ENCODE measurements at regions not wholly inside any gene's neighbourhood (a gene's known extent, or its start where the extent isn't known, plus 50 kb on each side); places are given as distances from the start of the nearest gene placed in this dataset.
A peak's percentile ranks its signal among the peaks of the same experiment; 100 is the strongest.

- Histone ChIP-seq H3K4me1 (ENCODE audit: control insufficient read depth, extremely low read depth, insufficient read depth, low read length) (peaks cover 57% of the 10 kb centered on the region), H3K4me2 (ENCODE audit: insufficient read depth, low read length) (no peak overlapping the region), H4K20me1 (replicated peaks; ENCODE audit: control insufficient read depth, extremely low read depth, insufficient read depth, low read length) (no peaks in the 10 kb centered on the region), H3K9me3 (replicated peaks; ENCODE audit: control insufficient read depth, insufficient read depth, low read length) (no peaks in the 10 kb centered on the region), H3K9ac (replicated peaks; ENCODE audit: extremely low read depth, insufficient read depth, low read length) (peak overlapping the region; percentile 48), H3K36me3 (ENCODE audit: control insufficient read depth in 2 of 2, extremely low read depth in 1 of 2, insufficient read depth in 2 of 2, low read length in 2 of 2) (no peaks in the 10 kb centered on the region), H3K27me3 (ENCODE audit: control insufficient read depth in 2 of 2, insufficient read depth in 2 of 2, low read length in 2 of 2) (no peaks in the 10 kb centered on the region), H3K9me1 (replicated peaks; ENCODE audit: control insufficient read depth, extremely low read depth, insufficient read depth, low read length) (no peaks in the 10 kb centered on the region), H2AFZ (ENCODE audit: low read depth, low read length) (no peak overlapping the region), H3K79me2 (ENCODE audit: control insufficient read depth, insufficient read depth, low read length) (no peaks in the 10 kb centered on the region), H3K4me3 (replicated peaks in 1 of 3; ENCODE audit: insufficient read depth in 1 of 3, low read depth in 1 of 3, low read length in 3 of 3) (no peak overlapping the region), H3K27ac (ENCODE audit: insufficient read depth, low read depth, low read length) (peak overlapping the region; percentile 98)
- FAIRE-seq: peak; percentile 4
- ChIA-PET CTCF (no interaction called here), POLR2A (no interaction called here)
- TF ChIP-seq GATA2 (IDR thresholded peaks at IDR 0.05; ENCODE audit: insufficient read depth, insufficient read length, low read depth, low read length) (no peak), MYC (IDR thresholded peaks at IDR 0.05; ENCODE audit: low read depth, low read length) (no peak), EZH2 (IDR thresholded peaks at IDR 0.05; ENCODE audit: borderline replicate concordance, low read depth, low read length, severe bottlenecking) (no peak), POLR2A (IDR thresholded peaks at IDR 0.05; ENCODE audit: low read depth, low read length) (no peak), FOS (IDR thresholded peaks at IDR 0.05; ENCODE audit: borderline replicate concordance, insufficient read depth, low read length) (no peak), POLR2AphosphoS5 (IDR thresholded peaks at IDR 0.05; ENCODE audit: insufficient read depth, low read depth, low read length) (no peak), JUN (IDR thresholded peaks at IDR 0.05; ENCODE audit: borderline replicate concordance, insufficient read depth, insufficient read length, low read depth) (no peak)
- TF ChIP-seq, protein P1, sequence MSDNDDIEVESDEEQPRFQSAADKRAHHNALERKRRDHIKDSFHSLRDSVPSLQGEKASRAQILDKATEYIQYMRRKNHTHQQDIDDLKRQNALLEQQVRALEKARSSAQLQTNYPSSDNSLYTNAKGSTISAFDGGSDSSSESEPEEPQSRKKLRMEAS (IDR thresholded peaks at IDR 0.05; ENCODE audit: insufficient read depth, insufficient read length): no peak
- TF ChIP-seq, protein P2, sequence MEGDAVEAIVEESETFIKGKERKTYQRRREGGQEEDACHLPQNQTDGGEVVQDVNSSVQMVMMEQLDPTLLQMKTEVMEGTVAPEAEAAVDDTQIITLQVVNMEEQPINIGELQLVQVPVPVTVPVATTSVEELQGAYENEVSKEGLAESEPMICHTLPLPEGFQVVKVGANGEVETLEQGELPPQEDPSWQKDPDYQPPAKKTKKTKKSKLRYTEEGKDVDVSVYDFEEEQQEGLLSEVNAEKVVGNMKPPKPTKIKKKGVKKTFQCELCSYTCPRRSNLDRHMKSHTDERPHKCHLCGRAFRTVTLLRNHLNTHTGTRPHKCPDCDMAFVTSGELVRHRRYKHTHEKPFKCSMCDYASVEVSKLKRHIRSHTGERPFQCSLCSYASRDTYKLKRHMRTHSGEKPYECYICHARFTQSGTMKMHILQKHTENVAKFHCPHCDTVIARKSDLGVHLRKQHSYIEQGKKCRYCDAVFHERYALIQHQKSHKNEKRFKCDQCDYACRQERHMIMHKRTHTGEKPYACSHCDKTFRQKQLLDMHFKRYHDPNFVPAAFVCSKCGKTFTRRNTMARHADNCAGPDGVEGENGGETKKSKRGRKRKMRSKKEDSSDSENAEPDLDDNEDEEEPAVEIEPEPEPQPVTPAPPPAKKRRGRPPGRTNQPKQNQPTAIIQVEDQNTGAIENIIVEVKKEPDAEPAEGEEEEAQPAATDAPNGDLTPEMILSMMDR (IDR thresholded peaks at IDR 0.05; ENCODE audit: extremely low read depth in 1 of 2, insufficient read depth in 1 of 2, low read depth in 1 of 2, low read length in 2 of 2): no peak
- dilution Hi-C loops (cut with MboI; ENCODE audit: extremely low pct_ligation_motif_present, low sequenced_read_pairs) (no loop called here), intact Hi-C loops (cut with micrococcal nuclease) (loop anchor here (2.0 kb wide), 1 partner anchor 39 kb away; no protein-coding TSS in a partner anchor)
- BruUV-seq (replicated peaks): no TSS peak
- DNase-seq (ENCODE audit: low read depth, low spot score): peak; percentile 23
Observed at GRCh38 chr20:4511776-4512175, 174.5 kb upstream of the PRNP start.
